Panc1 (cell line): ENCODE measurements at regions not wholly inside any gene's neighbourhood (a gene's known extent, or its start where the extent isn't known, plus 50 kb on each side); places are given as distances from the start of the nearest gene placed in this dataset.

ENCODE experiments used
- ATAC-seq: fragments of 200-7000 bp; cut with Tn5 transposase; 2 replicates; pipeline ENCODE4 v1.9.1; 2020; ENCODE audit warnings: mild to moderate bottlenecking, moderate library complexity
- BruUV-seq: library from RNA; stranded (reverse); fragments of 400-500 nt; replicated peaks from 2 replicates; lab custom pipeline; 2021; lab: Mats Ljungman, UMichigan
- CTCF ChIA-PET: fragments of 300-600 bp; sonication (Branson Sonifier 250); formaldehyde crosslinking; loops from one replicate; lab custom pipeline; 2022; ENCODE audit warnings: antibody characterized with exemption; lab: Charles Lee
- POLR2A ChIA-PET: fragments of 300-600 bp; sonication (Branson Sonifier 250); formaldehyde crosslinking; loops from one replicate; lab custom pipeline; 2022; ENCODE audit warnings: antibody characterized with exemption; lab: Charles Lee
- DNase-seq: peaks from one replicate; pipeline ENCODE4 v3.0.0-alpha.2; 2010; ENCODE audit warnings: low read depth, low spot score
- H3K27ac ChIP-seq: 2 replicates; pipeline ENCODE4 v1.5.1; 2011; ENCODE audit warnings: mild to moderate bottlenecking, low read length, inconsistent platforms
- H3K27me3 ChIP-seq: fragments of 200-500 bp; sonication (Bioruptor generic); 2 replicates; pipeline ENCODE4 v1.6.0; 2014; ENCODE audit warnings: low read length, inconsistent platforms; ENCODE audit not compliant: control insufficient read depth, insufficient read depth
- H3K36me3 ChIP-seq: fragments of 200-500 bp; sonication (Bioruptor generic); 2 replicates; pipeline ENCODE4 v1.5.1; 2014; ENCODE audit warnings: inconsistent platforms, mild to moderate bottlenecking, low read length, moderate library complexity; ENCODE audit not compliant: control insufficient read depth, insufficient read depth
- H3K4me1 ChIP-seq: 2 replicates; pipeline ENCODE4 v1.5.1; 2011; ENCODE audit warnings: inconsistent platforms, mild to moderate bottlenecking, low read length, moderate library complexity; ENCODE audit not compliant: control insufficient read depth, insufficient read depth
- H3K4me3 ChIP-seq, 2 experiments: 2 replicates each; pipeline ENCODE4 v1.5.1; 2011 to 2012; ENCODE audit warnings: low read depth in 2 of 2, low read length in 2 of 2, mild to moderate bottlenecking in 2 of 2, inconsistent platforms in 1 of 2, moderate library complexity in 1 of 2
- H3K9me3 ChIP-seq: fragments of 200-500 bp; sonication (Bioruptor generic); 2 replicates; pipeline ENCODE4 v1.5.1; 2014; ENCODE audit warnings: low read depth, mild to moderate bottlenecking, inconsistent platforms, low read length, moderate library complexity; ENCODE audit not compliant: control insufficient read depth, insufficient read depth
- POLR2AphosphoS5 ChIP-seq: IDR thresholded peaks from 2 replicates; pipeline ENCODE4 v1.6.1; 2012; ENCODE audit warnings: mild to moderate bottlenecking, low read depth, low read length, moderate library complexity
- SIN3A ChIP-seq: IDR thresholded peaks from 2 replicates; pipeline ENCODE4 v1.6.1; 2012; ENCODE audit warnings: low read depth, mild to moderate bottlenecking, low read length, moderate library complexity, borderline replicate concordance; ENCODE audit not compliant: insufficient read depth
- TCF7L2 ChIP-seq: IDR thresholded peaks from 2 replicates; pipeline ENCODE4 v1.6.1; 2011; ENCODE audit warnings: mild to moderate bottlenecking, low read depth, low read length, inconsistent platforms
- in situ Hi-C: cut with HindIII; loops from 2 replicates; pipeline ENCODE4 v1.10.0; 2016; ENCODE audit warnings: low sequenced_read_pairs, low pct_unique_long_range_greater_than_20kb
- intact Hi-C: fragments of 100-400 bp; cut with micrococcal nuclease; formaldehyde crosslinking; loops from one replicate; pipeline ENCODE4 v1.10.0; 2022; ENCODE audit not compliant: unreplicated experiment
- TF ChIP-seq, protein P1 (sequence below): fragments of 450-650 bp; IDR thresholded peaks from 2 replicates; pipeline ENCODE4 v1.5.1; 2017; ENCODE audit warnings: mild to moderate bottlenecking
- TF ChIP-seq, protein P2 (sequence below), 2 experiments: IDR thresholded peaks; 2 replicates each; pipeline ENCODE4 v1.6.1; 2011 to 2012; ENCODE audit warnings: low read depth in 2 of 2, control low read depth in 1 of 2, low read length in 1 of 2, mild to moderate bottlenecking in 1 of 2, moderate library complexity in 1 of 2; ENCODE audit not compliant: insufficient read depth in 1 of 2

DNA sequence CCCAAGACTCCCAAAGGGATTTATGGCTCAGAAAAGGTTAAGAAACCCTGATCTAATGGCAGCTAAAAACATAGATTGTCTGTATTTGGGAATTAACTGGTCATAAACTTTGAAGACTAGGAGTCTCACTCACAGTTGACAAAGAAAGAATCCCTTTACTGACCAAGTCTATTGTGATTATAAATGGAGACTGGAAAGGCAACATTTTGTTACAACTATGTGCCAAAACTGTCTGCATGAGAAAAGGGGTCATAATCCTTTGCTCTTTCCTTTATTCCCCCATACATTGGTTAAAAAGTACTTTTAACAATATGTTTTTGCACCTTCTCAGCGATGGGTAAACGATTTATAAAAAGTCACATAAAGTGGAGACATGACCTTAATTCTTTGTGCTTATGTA is 206.9 kb upstream of the MAP3K7 start:
- no peaks in the 10 kb centered on the region for H3K4me1 ChIP-seq
- in situ Hi-C loops (no loop called here), intact Hi-C loops (no loop called here)
- H3K36me3 ChIP-seq: no peaks in the 10 kb centered on the region
- BruUV-seq: no TSS peak
- no peak overlapping the region for H3K4me3 ChIP-seq
- DNase-seq (no peak), ATAC-seq (no peak)
- POLR2A ChIA-PET: no interaction called here
- H3K27me3 ChIP-seq: no peaks in the 10 kb centered on the region; the same call in 1 of the 2 replicates
- no peak overlapping the region for H3K27ac ChIP-seq
- H3K9me3 ChIP-seq: no peaks in the 10 kb centered on the region
- TF ChIP-seq TCF7L2 (no peak), POLR2AphosphoS5 (no peak), SIN3A (no peak)
- TF ChIP-seq, protein P1, sequence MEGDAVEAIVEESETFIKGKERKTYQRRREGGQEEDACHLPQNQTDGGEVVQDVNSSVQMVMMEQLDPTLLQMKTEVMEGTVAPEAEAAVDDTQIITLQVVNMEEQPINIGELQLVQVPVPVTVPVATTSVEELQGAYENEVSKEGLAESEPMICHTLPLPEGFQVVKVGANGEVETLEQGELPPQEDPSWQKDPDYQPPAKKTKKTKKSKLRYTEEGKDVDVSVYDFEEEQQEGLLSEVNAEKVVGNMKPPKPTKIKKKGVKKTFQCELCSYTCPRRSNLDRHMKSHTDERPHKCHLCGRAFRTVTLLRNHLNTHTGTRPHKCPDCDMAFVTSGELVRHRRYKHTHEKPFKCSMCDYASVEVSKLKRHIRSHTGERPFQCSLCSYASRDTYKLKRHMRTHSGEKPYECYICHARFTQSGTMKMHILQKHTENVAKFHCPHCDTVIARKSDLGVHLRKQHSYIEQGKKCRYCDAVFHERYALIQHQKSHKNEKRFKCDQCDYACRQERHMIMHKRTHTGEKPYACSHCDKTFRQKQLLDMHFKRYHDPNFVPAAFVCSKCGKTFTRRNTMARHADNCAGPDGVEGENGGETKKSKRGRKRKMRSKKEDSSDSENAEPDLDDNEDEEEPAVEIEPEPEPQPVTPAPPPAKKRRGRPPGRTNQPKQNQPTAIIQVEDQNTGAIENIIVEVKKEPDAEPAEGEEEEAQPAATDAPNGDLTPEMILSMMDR: no peak
- TF ChIP-seq, protein P2, sequence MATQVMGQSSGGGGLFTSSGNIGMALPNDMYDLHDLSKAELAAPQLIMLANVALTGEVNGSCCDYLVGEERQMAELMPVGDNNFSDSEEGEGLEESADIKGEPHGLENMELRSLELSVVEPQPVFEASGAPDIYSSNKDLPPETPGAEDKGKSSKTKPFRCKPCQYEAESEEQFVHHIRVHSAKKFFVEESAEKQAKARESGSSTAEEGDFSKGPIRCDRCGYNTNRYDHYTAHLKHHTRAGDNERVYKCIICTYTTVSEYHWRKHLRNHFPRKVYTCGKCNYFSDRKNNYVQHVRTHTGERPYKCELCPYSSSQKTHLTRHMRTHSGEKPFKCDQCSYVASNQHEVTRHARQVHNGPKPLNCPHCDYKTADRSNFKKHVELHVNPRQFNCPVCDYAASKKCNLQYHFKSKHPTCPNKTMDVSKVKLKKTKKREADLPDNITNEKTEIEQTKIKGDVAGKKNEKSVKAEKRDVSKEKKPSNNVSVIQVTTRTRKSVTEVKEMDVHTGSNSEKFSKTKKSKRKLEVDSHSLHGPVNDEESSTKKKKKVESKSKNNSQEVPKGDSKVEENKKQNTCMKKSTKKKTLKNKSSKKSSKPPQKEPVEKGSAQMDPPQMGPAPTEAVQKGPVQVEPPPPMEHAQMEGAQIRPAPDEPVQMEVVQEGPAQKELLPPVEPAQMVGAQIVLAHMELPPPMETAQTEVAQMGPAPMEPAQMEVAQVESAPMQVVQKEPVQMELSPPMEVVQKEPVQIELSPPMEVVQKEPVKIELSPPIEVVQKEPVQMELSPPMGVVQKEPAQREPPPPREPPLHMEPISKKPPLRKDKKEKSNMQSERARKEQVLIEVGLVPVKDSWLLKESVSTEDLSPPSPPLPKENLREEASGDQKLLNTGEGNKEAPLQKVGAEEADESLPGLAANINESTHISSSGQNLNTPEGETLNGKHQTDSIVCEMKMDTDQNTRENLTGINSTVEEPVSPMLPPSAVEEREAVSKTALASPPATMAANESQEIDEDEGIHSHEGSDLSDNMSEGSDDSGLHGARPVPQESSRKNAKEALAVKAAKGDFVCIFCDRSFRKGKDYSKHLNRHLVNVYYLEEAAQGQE (IDR thresholded peaks at IDR 0.05; ENCODE audit: insufficient read depth in 1 of 2, low read depth in 2 of 2, low read length in 1 of 2): no peak
- CTCF ChIA-PET: no interaction called here

DNA sequence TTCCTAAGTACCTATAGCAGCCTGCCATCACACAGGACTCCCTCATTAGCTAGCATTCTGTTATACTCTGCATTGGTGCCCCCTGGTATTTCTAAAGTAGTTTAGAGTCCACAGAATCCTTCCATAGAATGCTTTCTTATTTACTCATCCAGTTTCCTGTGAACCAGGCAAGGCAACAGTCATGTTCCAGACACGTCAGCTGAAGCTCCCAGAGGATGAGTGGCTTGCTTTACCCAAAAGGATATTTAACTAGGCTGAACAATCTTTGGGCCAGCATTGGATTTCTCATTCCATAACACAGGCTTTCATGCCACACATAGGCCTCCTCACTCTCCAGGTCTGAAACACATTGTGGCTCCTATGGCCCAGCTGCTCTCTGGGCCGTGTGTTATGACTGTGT is 203.8 kb upstream of the MAP3K7 start:
- CTCF ChIA-PET: no interaction called here
- no peak for ATAC-seq
- intact Hi-C loops (no loop called here), in situ Hi-C loops (no loop called here)
- no TSS peak for BruUV-seq
- DNase-seq: no peak
- POLR2A ChIA-PET: no interaction called here
- Histone ChIP-seq H3K4me1 (no peaks in the 10 kb centered on the region), H3K4me3 (no peak overlapping the region), H3K9me3 (no peaks in the 10 kb centered on the region), H3K27me3 (no peaks in the 10 kb centered on the region; the same call in 1 of the 2 replicates), H3K36me3 (no peaks in the 10 kb centered on the region), H3K27ac (no peak overlapping the region)
- no peak for TF ChIP-seq SIN3A

DNA sequence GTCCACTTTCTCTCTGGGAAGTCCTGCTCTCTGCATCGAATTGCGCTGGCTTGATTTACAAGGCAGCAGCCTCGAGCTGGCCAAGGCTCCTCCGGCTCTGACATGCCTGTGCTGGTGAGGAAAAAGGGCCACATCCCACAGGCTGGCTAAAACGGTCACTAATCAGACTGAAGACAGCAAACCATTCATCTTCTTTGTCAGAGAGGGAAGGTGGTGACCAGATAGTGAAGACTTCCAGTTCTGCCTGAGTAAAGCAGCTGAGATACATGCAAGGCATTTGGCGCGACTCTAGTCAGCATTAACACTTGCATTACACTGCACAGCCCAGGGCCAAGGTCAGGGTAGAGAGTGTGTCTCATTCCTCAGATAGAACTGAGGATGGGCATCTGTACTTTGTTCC is 203.2 kb upstream of the MAP3K7 start:
- intact Hi-C loops (no loop called here), in situ Hi-C loops (no loop called here)
- Histone ChIP-seq H3K9me3 (no peaks in the 10 kb centered on the region), H3K36me3 (no peaks in the 10 kb centered on the region), H3K4me1 (no peaks in the 10 kb centered on the region), H3K27ac (no peak overlapping the region), H3K27me3 (no peaks in the 10 kb centered on the region; the same call in 1 of the 2 replicates), H3K4me3 (no peak overlapping the region)
- POLR2A ChIA-PET: no interaction called here
- no TSS peak for BruUV-seq
- DNase-seq (no peak), ATAC-seq (no peak)
- CTCF ChIA-PET: no interaction called here
- TF ChIP-seq POLR2AphosphoS5 (no peak), TCF7L2 (no peak), SIN3A (no peak)
- TF ChIP-seq, protein P1: no peak
